HG03108 (cell line): ENCODE measurements at regions not wholly inside any gene's neighbourhood (a gene's known extent, or its start where the extent isn't known, plus 50 kb on each side); places are given as distances from the start of the nearest gene placed in this dataset.
"Not testable (repeated sequence)": the region's sequence is repeated elsewhere in the genome, so short reads cannot be mapped to it uniquely, and the experiment has no call there.

Source experiments
- ATAC-seq: cut with Tn5 transposase; IDR thresholded peaks from one replicate; pipeline ENCODE4 v1.9.1; 2021; ENCODE audit warnings: moderate library complexity; ENCODE audit not compliant: unreplicated experiment

DNA sequence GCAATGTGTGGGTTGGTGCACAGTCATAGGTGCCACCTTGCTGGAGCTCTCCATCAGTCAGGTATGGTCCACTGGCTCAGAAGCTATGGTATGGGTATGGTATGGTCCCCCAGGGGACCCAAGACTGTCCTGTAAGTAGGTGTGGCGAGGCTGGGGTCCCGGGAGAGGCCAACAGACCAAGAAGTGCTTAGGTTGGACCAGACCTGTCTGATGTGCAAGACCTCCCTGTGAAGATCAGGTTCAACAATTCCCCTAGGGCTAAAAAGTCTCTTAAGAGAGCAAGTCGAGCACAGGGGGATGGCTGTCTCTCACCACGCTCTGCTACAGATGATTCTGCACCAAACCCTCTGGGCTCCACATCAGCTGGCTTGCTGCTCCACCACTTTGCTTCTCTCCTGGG is 1145.0 kb downstream of the RPA4 start:
- no peak for ATAC-seq

- no peak for ATAC-seq
Observed at GRCh38 chrX:98029861-98030260, 1146.2 kb downstream of the RPA4 start.

GRCh38 chrX:98057176-98057575 is 1173.5 kb downstream of the RPA4 start:
- ATAC-seq = no peak

DNA sequence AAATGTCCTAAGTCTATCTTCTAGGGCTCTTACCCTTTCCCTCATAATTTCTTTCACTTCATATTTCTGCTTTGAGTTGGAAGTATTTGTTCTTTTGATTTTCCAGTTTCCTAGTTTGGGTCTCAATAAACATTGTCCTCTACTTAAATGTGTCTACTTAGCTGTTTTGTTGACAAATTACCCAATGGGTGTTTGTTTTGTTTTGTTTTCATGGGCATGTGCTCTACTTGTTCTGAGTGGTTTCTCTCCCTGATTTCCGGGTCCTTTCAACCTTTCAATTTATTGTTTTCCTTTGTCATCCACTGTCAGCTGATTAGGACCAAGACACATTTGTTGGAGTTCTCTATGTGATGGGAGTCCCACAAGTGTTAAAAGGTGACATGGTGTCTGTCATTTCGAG is 1181.4 kb downstream of the RPA4 start:
- no peak for ATAC-seq

DNA sequence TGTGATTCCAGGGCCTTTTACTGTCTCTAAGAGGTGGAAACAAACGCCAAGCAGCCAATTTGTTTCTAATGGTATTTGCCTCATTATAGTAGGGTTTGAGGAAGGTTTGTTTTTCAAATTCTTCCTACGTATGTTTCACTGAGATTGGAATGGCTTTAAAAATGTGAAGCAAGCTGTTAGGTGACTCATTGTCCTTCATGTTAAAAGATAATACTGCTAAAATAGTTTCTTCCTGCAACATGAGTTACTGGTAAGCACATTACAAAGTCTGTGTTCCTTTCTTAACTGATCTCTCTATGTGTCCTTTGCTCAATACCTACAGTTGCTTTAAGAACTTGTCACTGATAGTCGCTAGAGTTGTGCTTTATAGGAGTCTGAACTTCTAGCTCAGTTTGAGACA is 1183.9 kb downstream of the RPA4 start:
- ATAC-seq = no peak

DNA sequence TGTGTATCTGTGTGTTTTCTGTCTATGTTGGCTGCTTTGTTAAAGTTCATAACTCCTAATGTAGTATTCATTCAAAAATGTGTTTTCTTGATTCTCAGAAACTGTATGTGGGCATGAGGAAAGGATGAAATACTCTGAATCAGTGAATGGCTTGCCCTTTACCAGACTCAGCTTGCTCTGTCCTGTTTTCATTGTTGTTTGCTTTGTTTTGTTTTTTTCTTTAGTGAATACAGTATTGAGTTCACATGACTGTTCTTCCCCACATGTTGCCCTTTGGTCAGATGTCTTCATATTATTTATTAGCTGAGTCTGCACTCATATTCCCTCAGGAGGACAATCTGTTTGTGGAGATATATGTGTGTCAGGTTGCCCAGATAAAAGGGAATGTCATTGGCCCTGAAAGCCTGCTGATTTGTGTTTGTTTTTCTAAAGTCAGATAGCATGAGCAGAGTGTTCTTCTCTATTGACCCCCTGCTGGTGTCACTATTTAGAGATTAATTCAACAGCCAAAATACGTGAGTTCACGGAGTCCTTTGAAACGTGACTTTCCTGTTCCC is 1184.4 kb downstream of the RPA4 start:
- ATAC-seq = no peak

GRCh38 chrX:98071331-98071730 is 1187.6 kb downstream of the RPA4 start:
- no peak for ATAC-seq

GRCh38 chrX:98077440-98077839 is 1193.7 kb downstream of the RPA4 start:
- ATAC-seq = no peak

DNA sequence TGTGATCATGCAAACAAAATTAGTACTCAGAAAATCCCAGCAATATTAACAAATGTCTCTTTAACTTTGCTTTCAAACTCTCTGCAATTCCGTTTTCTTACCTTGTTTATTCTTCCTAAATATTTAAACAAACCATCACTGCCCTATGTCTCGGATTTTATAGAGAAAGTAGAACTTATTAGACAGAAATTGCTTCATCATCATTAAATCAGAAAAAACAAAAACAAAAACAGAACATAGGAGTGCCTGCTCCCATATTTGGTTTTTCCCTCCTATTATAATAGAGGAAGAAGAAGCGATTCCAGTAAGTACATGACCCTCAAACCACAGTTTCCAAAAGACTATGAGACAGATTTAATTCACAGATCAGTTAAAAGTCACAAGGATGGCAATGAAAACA is 1228.0 kb downstream of the RPA4 start:
- no peak for ATAC-seq

DNA sequence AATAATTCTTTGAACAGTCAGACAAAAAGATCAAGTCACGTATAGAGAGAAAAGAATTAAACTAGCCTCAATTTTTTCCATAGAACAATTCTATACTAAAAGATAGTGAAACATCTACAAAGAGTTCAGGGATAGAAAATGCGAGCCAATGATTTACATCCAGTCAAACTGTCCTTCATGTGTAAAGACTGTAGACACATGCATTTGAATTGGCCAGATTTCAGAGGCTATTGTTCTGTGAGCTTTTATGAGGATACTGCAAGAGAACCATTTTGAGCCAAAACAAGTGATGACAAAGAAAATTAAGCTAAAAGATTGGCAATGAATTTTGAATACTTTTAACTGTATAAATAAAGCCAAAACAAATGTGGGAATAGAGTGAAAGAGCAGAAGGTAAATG is 1230.3 kb downstream of the RPA4 start:
- ATAC-seq = no peak

GRCh38 chrX:98141466-98141865 is 1257.8 kb downstream of the RPA4 start:
- ATAC-seq = no peak

DNA sequence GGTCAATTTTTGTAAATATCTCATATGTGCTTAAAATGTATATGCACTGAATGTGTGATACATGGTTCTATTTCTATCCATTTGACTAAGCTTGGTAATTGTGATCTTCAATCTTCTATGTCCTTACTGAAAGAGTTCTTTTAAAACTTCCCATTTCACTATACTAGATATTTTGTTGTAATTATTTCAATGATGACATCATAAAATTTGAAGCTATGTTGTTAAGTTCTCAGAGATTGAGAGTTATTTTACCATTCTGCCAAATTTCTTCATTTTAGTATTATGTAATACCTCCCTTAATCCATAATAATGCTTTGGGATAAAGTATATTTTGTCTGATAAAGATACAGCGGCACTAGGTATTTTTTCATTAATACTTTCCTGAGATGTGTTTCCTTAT is 1307.3 kb downstream of the RPA4 start:
- no peak for ATAC-seq

GRCh38 chrX:98194036-98194435 is 1310.3 kb downstream of the RPA4 start:
- no peak for ATAC-seq

DNA sequence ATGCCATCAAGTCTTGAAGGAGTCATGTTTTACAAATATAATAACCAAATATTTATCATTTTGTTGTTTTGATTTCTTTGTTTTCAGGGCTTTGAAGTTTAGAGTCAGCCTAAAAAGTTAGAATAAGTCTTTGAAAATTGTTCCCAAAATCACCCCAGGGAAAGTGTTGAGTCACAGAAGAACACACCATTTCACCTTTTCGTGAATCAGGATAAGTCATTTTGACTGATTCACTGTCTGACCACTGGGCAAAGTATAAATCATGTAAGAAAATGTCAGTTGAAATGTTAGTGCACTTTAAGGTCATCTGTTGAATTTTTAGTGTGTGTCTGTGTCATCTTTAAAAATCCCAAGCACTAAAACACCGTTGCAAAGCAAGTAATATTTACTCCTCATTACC is 1320.1 kb downstream of the RPA4 start:
- no peak for ATAC-seq

DNA sequence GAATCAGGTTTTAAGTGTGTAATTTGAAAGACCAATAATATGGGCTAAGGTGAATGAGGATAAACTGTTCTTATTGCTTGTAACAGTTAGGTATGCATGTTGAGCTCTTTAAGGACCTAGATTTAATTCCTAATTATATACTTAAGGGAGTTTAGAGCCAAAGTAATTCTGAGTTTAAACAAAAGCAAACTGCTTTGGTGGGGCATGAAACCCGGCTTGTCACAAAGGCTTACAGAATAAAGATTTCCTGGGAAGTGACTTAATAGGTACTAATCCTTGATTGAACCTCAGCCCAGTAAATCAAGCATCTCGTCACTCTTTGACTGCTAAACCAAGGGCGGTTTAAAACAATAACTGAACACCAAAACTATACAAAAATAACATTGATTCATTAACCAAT is 1324.2 kb downstream of the RPA4 start:
- ATAC-seq = no peak

- no peak for ATAC-seq
Observed at GRCh38 chrX:98231003-98231402, 1347.3 kb downstream of the RPA4 start.

- ATAC-seq = not testable (repeated sequence)
Observed at GRCh38 chrX:98240061-98240460, 1356.4 kb downstream of the RPA4 start.

GRCh38 chrX:98263135-98263534 is 1379.4 kb downstream of the RPA4 start:
- no peak for ATAC-seq

DNA sequence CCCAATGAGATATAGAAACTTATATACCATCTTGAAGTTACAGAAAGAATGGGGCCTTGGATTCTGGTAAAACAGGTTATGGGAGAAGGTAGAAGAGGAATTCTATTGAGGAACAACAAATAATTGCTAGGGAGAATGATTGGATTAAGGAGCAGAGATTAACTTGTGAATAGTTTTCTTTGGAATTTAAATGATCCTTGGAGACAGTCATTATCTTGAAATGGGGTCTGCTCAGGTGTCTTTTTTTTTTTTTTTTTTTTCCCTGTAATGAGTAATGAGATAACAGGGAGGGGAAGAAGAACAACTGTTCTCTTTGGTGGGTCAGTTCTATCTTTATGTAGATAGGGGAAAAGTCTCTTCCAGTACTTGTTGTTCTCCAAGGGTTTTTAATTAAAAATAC is 1406.0 kb downstream of the RPA4 start:
- ATAC-seq = no peak

GRCh38 chrX:98294310-98294709 is 1410.6 kb downstream of the RPA4 start:
- ATAC-seq = no peak

DNA sequence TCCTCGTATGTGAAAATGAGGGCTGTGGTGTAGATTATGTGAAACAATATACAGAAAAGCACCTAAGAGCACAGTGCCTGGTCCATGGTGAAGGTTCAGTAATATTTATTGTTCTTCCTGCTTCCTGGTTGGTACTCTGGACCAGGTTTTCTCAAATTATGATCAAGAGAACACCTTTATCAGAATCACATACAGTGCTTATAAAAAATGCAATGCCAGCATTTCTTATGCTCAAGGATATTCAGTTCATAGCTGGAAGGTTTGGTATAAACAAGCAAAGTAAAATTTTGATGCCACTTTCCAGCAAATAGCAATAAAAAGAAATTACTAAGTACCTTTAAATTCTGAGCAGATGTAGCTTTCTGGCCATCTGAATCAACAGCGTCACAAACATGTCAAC is 1412.4 kb downstream of the RPA4 start:
- ATAC-seq = no peak

GRCh38 chrX:98299785-98300184 is 1416.1 kb downstream of the RPA4 start:
- ATAC-seq = no peak

DNA sequence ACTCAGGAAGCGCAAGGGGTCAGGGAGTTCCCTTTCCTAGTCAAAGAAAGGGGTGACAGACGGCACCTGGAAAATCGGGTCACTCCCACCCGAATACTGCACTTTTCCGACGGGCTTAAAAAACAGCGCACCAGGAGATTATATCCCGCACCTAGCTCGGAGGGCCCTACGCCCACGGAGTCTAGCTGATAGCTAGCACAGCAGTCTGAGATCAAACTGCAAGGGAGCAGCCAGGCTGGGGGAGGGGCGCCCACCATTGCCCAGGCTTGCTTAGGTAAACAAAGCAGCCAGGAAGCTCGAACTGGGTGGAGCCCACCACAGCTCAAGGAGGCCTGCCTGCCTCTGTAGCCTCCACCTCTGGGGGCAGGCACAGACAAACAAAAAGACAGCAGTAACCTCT is 1416.8 kb downstream of the RPA4 start:
- ATAC-seq = not testable (repeated sequence)

GRCh38 chrX:98331407-98331806 is 1447.7 kb downstream of the RPA4 start:
- ATAC-seq = no peak
